Gastrocnemius medialis (tissue), 4 donors: ENCODE measurements at regions not wholly inside any gene's neighbourhood (a gene's known extent, or its start where the extent isn't known, plus 50 kb on each side); places are given as distances from the start of the nearest gene placed in this dataset.
A peak's percentile ranks its signal among the peaks of the same experiment; 100 is the strongest.

ENCODE experiments used
- ATAC-seq, 2 donors: fragments of 150-250 bp; one replicate each; pipeline ENCODE4 v1.9.1; 2016
- DNase-seq, 2 donors: peaks; one replicate each; pipeline ENCODE4 v3.0.0-alpha.2; 2019
- H3K27ac ChIP-seq, 4 donors: fragments of 200-600 bp; sonication (generic); 1 replicate in 1 of 4; 2 replicates in 3 of 4; pipeline ENCODE4 v1.5.1; 2016 to 2018; ENCODE audit warnings: mild to moderate bottlenecking in 2 of 4, moderate library complexity in 1 of 4
- H3K27me3 ChIP-seq, 3 donors: fragments of 200-600 bp; sonication (generic) in 2 of 3; 1 replicate in 1 of 3; 2 replicates in 2 of 3; pipeline versions ENCODE4 v1.5.1 to v1.6.0; 2016 to 2019; ENCODE audit warnings: mild to moderate bottlenecking in 1 of 3, moderate library complexity in 1 of 3
- H3K36me3 ChIP-seq, 2 donors: fragments of 200-600 bp; sonication (generic) in 1 of 2; one replicate each; pipeline ENCODE4 v1.5.1; 2017 to 2018
- H3K4me1 ChIP-seq, 2 donors: fragments of 200-600 bp; sonication (generic) in 1 of 2; one replicate each; pipeline ENCODE4 v1.5.1; 2016 to 2017; ENCODE audit warnings: mild to moderate bottlenecking in 2 of 2
- H3K4me3 ChIP-seq, 4 donors: fragments of 200-600 bp; sonication (generic) in 3 of 4; 1 replicate in 1 of 4; 2 replicates in 3 of 4; pipeline ENCODE4 v1.5.1; 2016 to 2019; ENCODE audit warnings: mild to moderate bottlenecking in 2 of 4
- H3K9me3 ChIP-seq, 3 donors: fragments of 200-600 bp; sonication (generic) in 2 of 3; 1 replicate in 1 of 3; 2 replicates in 2 of 3; pipeline ENCODE4 v1.5.1; 2016 to 2019
- CTCF ChIP-seq, 5 experiments: fragments of 450-650 bp in 3 of 5; fragments of 200-600 bp in 2 of 5; sonication (generic) in 2 of 5; IDR thresholded peaks in 4 of 5; conservative IDR thresholded peaks in 1 of 5; 1 replicate in 4 of 5; 2 replicates in 1 of 5; pipeline ENCODE4 v1.5.1; 2016 to 2019; ENCODE audit warnings: antibody characterized with exemption in 5 of 5, mild to moderate bottlenecking in 3 of 5, moderate library complexity in 3 of 5
- POLR2A ChIP-seq, 2 donors: fragments of 450-650 bp; IDR thresholded peaks; one replicate each; pipeline ENCODE4 v1.6.1; 2017; ENCODE audit warnings: antibody characterized with exemption in 2 of 2, mild to moderate bottlenecking in 2 of 2, moderate library complexity in 2 of 2
- in situ Hi-C, 4 donors: fragments of 200-750 bp; cut with MboI; loops; one replicate each; pipeline versions ENCODE4 v1.15.0 to v1.8.0; 2017; ENCODE audit warnings: low sequenced_read_pairs in 4 of 4
- intact Hi-C: fragments of 100-400 bp; cut with DNase I; formaldehyde crosslinking; loops from one replicate; pipeline ENCODE4 v1.15.1; 2023; ENCODE audit warnings: low total_unique reads

GRCh38 chrX:13507893-13508292 lies 61.5 kb upstream of the EGFL6 start:
- TF ChIP-seq POLR2A (IDR thresholded peaks at IDR 0.05): no peak
- no peak for TF ChIP-seq CTCF (IDR thresholded peaks at IDR 0.05 in 4 of 5, conservative IDR thresholded peaks at IDR 0.05 in 1 of 5)
- no peaks in the 10 kb centered on the region for H3K36me3 ChIP-seq
- no peak for ATAC-seq
- no peak overlapping the region for H3K4me3 ChIP-seq
- H3K27ac ChIP-seq: no peak overlapping the region
- intact Hi-C loops: loop anchor here (5.0 kb wide), 2 partner anchors 139 to 239 kb away; no protein-coding TSS in a partner anchor
- DNase-seq: no peak
- H3K27me3 ChIP-seq: no peaks in the 10 kb centered on the region
- no peaks in the 10 kb centered on the region for H3K9me3 ChIP-seq
- in situ Hi-C loops: loop anchor here (5.0 to 25.0 kb wide), 4 partner anchors 129 to 527 kb away; no protein-coding TSS in a partner anchor
- H3K4me1 ChIP-seq: no peaks in the 10 kb centered on the region

- Histone ChIP-seq H3K4me3 (no peak overlapping the region), H3K36me3 (no peaks in the 10 kb centered on the region), H3K27me3 (no peaks in the 10 kb centered on the region), H3K4me1 (no peaks in the 10 kb centered on the region), H3K9me3 (no peaks in the 10 kb centered on the region), H3K27ac (no peak overlapping the region)
- intact Hi-C loops (loop anchor here (1.0 to 5.0 kb wide), 3 partner anchors 141 to 525 kb away; no protein-coding TSS in a partner anchor), in situ Hi-C loops (loop anchor here (5.0 to 25.0 kb wide), 4 partner anchors 131 to 528 kb away; no protein-coding TSS in a partner anchor)
- TF ChIP-seq CTCF (IDR thresholded peaks at IDR 0.05 in 4 of 5, conservative IDR thresholded peaks at IDR 0.05 in 1 of 5) (peak; percentile 38 to 78 (median 51)), POLR2A (IDR thresholded peaks at IDR 0.05) (no peak)
- DNase-seq: no peak
- no peak for ATAC-seq
Observed at GRCh38 chrX:13506574-13506973, 62.8 kb upstream of the EGFL6 start.

GRCh38 chrX:13502590-13502989 lies 66.8 kb upstream of the EGFL6 start:
- no peak for DNase-seq

GRCh38 chrX:13499736-13500135 lies 69.7 kb upstream of the EGFL6 start:
- Histone ChIP-seq H3K4me3 (no peak overlapping the region), H3K27ac (no peak overlapping the region), H3K27me3 (no peaks in the 10 kb centered on the region), H3K9me3 (no peaks in the 10 kb centered on the region), H3K36me3 (no peaks in the 10 kb centered on the region), H3K4me1 (no peaks in the 10 kb centered on the region)
- DNase-seq (no peak), ATAC-seq (no peak)
- intact Hi-C loops: no loop called here
- TF ChIP-seq POLR2A (IDR thresholded peaks at IDR 0.05): no peak
- no peak for TF ChIP-seq CTCF (IDR thresholded peaks at IDR 0.05 in 4 of 5, conservative IDR thresholded peaks at IDR 0.05 in 1 of 5)
- in situ Hi-C loops: loop anchor here (5.0 to 25.0 kb wide), 7 partner anchors 138 to 537 kb away; no protein-coding TSS in a partner anchor

More at GRCh38 chrX:13502590-13502989, 66.8 kb upstream of the EGFL6 start:
- in situ Hi-C loops (loop anchor here (5.0 to 25.0 kb wide), 4 partner anchors 135 to 532 kb away; no protein-coding TSS in a partner anchor), intact Hi-C loops (no loop called here)
- H3K36me3 ChIP-seq: no peaks in the 10 kb centered on the region
- H3K4me1 ChIP-seq: no peaks in the 10 kb centered on the region
- H3K27ac ChIP-seq: no peak overlapping the region
- no peak overlapping the region for H3K4me3 ChIP-seq
- no peak for ATAC-seq
- H3K9me3 ChIP-seq: no peaks in the 10 kb centered on the region
- TF ChIP-seq POLR2A (IDR thresholded peaks at IDR 0.05) (no peak), CTCF (IDR thresholded peaks at IDR 0.05 in 4 of 5, conservative IDR thresholded peaks at IDR 0.05 in 1 of 5) (no peak)
- no peaks in the 10 kb centered on the region for H3K27me3 ChIP-seq

- no peaks in the 10 kb centered on the region for H3K27me3 ChIP-seq
- H3K27ac ChIP-seq: no peak overlapping the region
- H3K36me3 ChIP-seq: no peaks in the 10 kb centered on the region
- no peaks in the 10 kb centered on the region for H3K9me3 ChIP-seq
- ATAC-seq: no peak
- DNase-seq: no peak
- intact Hi-C loops: no loop called here
- TF ChIP-seq POLR2A (IDR thresholded peaks at IDR 0.05): no peak
- TF ChIP-seq CTCF (IDR thresholded peaks at IDR 0.05 in 4 of 5, conservative IDR thresholded peaks at IDR 0.05 in 1 of 5): no peak
- in situ Hi-C loops: loop anchor here in 3 of 4 donors (25.0 kb wide), 3 partner anchors 236 to 536 kb away; no protein-coding TSS in a partner anchor
- no peak overlapping the region for H3K4me3 ChIP-seq
- H3K4me1 ChIP-seq: no peaks in the 10 kb centered on the region
Observed at GRCh38 chrX:13498238-13498637, 71.2 kb upstream of the EGFL6 start.
